22Rv1 (cell line): ENCODE measurements at regions not wholly inside any gene's neighbourhood (a gene's known extent, or its start where the extent isn't known, plus 50 kb on each side); places are given as distances from the start of the nearest gene placed in this dataset.

Experiments
- H3K27ac ChIP-seq: fragments of 450-650 bp; 2 replicates; pipeline ENCODE4 v1.5.1; 2017
- CTCF ChIP-seq: fragments of 450-650 bp; IDR thresholded peaks from 2 replicates; pipeline ENCODE4 v1.5.1; 2017; ENCODE audit warnings: mild to moderate bottlenecking
- ZFX ChIP-seq: fragments of 450-650 bp; IDR thresholded peaks from 2 replicates; pipeline ENCODE4 v1.6.1; 2017; ENCODE audit warnings: antibody characterized with exemption, borderline replicate concordance

DNA sequence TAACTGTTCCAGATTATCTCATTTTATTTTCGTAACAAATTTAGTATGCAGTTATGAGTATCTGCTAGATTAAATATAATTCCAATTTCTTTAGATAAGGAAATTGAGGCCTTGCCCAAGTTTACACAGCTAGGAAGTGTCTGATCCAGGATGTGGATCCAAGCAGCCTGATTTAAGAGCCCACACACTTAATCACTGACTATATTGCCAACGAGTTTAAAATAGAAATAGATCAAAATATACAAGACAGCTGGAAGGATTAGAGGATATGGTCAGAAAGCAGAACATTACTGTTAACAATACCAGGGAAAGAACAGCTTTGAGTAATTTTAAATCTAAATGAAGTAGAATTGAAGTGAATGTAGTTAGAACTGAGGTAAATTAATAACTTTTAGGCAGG is 215.2 kb downstream of the C3orf38 start:
- TF ChIP-seq ZFX (no peak), CTCF (no peak)
- H3K27ac ChIP-seq, result no peak overlapping the region

GRCh38 chr3:88369337-88369736 is 219.6 kb downstream of the C3orf38 start:
- no peak overlapping the region for H3K27ac ChIP-seq
- TF ChIP-seq CTCF, result no peak

- no peak overlapping the region for H3K27ac ChIP-seq
- TF ChIP-seq CTCF (no peak), ZFX (no peak)
These were observed 220.0 kb downstream of the C3orf38 start for GRCh38 chr3:88369767-88370166.

GRCh38 chr3:88385090-88385489 is 235.3 kb downstream of the C3orf38 start:
- no peak for TF ChIP-seq CTCF
- TF ChIP-seq ZFX, result no peak
- H3K27ac ChIP-seq, result no peak overlapping the region

DNA sequence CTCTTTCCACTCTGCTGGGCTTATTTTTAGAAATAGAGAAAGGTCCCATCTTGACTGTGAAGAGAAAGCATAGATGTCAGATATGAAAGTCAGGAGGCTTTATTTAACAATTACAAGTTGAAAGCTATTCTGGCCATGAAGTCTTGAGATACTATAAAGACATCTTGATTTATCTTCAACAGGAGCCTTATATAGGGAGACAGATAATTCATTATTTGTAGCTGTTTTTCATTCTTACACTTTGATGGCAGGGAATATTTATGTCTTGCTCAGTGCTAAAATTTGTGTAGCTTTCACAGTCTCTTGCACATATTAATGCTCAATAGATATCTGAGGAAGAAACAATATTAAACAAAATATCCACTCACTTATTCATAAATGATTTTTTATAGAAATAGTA is 248.8 kb downstream of the C3orf38 start:
- no peak overlapping the region for H3K27ac ChIP-seq
- TF ChIP-seq ZFX (no peak), CTCF (no peak)

- H3K27ac ChIP-seq, result no peak overlapping the region
- TF ChIP-seq ZFX (no peak), CTCF (no peak)
These were observed 253.6 kb downstream of the C3orf38 start for GRCh38 chr3:88403319-88403718.

GRCh38 chr3:88408097-88408496 is 258.3 kb downstream of the C3orf38 start:
- TF ChIP-seq ZFX (no peak), CTCF (no peak)
- H3K27ac ChIP-seq, result no peak overlapping the region
